Body of pancreas (tissue), 4 donors: ENCODE measurements at regions not wholly inside any gene's neighbourhood (a gene's known extent, or its start where the extent isn't known, plus 50 kb on each side); places are given as distances from the start of the nearest gene placed in this dataset.

Experiments
- CTCF ChIP-seq, 7 experiments: fragments of 450-650 bp in 4 of 7; fragments of 200-600 bp in 3 of 7; sonication (generic) in 3 of 7; IDR thresholded peaks; one replicate each; pipeline ENCODE4 v1.5.1; 2016 to 2019; ENCODE audit warnings: antibody characterized with exemption in 7 of 7
- POLR2A ChIP-seq, 3 donors: fragments of 450-650 bp; IDR thresholded peaks; one replicate each; pipeline ENCODE4 v1.6.1; 2016; ENCODE audit warnings: antibody characterized with exemption in 3 of 3, mild to moderate bottlenecking in 2 of 3

DNA sequence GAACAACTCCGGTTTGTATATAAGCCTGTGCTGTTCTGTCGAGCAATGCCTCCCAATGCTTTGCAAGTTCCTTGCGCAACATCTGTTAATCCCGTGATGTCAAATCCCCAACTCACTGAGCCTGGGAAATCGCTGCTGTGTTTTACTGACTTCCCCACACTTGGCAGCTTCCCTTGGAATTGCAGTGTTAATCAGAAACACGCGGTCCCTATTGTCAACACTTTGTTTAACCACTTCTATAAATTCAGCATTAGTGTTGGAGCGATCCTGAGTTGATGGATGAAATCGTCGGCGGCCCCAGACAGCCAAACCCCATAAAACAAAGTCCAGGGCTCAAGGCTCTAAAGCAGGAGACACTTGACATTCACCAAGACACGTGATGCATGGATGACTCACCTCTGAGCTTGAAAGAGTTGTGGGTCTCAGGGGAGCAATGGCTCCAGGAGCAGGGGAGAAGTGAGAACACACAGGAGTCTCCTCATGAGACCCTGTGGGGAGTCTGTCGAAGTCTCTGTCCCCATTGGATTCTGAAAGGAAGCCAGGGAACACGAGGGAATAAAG lies 555.3 kb downstream of the MIAT start:
- TF ChIP-seq POLR2A (IDR thresholded peaks at IDR 0.05): no peak
- TF ChIP-seq CTCF (IDR thresholded peaks at IDR 0.05): no peak
